GM19455 (cell line): ENCODE measurements at regions not wholly inside any gene's neighbourhood (a gene's known extent, or its start where the extent isn't known, plus 50 kb on each side); places are given as distances from the start of the nearest gene placed in this dataset.

Experiments used
- ATAC-seq: cut with Tn5 transposase; IDR thresholded peaks from one replicate; pipeline ENCODE4 v1.9.1; 2021; ENCODE audit not compliant: unreplicated experiment

DNA sequence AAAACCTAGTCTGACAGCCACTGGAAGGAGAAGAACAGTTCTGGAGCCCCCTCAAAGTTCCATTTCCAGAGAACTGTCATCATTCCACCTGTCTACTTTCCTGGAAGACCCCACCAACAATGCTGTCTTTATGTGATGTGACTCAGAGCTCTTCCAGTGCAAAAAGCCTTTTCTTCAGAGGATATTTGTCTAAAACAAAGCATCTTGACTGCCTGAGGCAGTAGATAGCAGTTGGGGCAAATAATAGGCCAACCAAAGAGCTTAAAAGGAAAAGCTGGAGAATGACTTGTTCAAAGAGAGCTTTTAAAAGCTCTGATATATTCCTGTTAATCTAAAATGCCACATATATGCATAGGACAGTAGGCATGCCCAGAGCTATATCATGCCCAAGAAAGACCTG lies 62.6 kb downstream of the MIS18A start:
- no peak for ATAC-seq

DNA sequence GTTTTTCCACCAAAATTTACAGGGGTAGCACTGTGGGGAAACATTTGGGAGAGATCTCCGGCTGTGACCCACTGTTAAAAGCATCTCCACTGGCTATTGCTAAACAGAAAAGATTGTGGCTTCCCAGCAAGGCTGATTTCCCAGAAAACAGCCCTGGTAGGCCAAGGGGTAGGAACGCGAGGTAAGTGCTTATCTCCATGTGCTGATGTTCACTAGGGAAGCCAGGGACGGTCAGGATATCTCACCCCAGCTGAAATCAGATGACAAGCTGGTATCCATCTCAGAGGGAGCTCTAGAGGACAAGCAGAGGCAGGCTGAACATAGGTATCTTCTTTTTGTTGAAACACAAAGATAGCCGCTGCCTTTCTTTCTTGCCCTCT lies 63.6 kb downstream of the MIS18A start:
- no peak for ATAC-seq

DNA sequence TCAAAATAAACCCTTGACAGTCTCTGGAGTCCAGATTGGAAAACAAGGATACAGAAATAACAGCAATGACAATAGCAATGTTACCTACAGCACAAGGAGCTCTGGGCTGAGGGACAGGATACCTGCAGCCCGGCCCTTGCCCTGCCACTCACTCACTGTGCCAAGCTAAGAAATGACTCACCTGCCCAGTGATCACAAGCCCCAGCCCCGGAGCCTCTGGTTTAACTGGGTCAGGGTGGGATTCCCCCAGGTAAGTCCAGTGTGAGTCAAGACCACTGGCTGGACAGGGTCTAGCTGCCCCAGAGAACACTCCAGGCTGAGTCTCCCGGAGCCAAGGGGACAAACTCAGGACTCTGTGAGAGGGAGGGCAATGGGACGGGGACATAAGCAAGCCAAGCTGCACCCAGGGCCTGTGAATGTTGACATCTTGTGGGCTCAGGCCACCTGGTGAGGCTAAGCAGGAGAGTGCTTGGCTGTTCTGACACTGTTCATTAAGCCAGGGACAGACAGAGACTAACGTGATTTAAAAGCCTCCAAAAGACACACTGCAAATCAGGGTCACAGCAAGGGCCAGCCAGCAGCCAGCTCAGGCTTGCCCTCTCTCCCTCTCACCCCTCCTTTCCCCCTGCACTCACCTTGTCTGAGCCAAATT lies 64.1 kb downstream of the MIS18A start:
- no peak for ATAC-seq

DNA sequence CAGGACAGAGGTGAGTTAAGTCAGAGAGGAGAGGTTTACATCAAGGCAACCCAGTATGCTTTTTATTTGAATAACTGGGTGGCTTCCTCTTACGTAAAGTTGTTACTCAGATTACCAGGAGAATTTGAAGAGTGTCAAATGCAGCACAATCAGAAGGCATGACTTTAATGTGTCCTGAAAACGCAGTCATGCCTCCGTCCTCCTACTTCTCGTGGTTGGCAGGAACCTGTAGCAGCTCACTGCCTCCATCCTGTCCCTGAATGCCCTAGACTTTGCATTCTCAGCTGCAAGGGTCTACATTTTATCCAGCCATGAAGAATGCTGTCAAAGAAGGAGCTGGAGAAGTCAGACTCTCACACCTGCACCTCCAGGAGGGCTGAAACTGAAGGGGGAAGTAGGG lies 66.7 kb downstream of the MIS18A start:
- no peak for ATAC-seq

DNA sequence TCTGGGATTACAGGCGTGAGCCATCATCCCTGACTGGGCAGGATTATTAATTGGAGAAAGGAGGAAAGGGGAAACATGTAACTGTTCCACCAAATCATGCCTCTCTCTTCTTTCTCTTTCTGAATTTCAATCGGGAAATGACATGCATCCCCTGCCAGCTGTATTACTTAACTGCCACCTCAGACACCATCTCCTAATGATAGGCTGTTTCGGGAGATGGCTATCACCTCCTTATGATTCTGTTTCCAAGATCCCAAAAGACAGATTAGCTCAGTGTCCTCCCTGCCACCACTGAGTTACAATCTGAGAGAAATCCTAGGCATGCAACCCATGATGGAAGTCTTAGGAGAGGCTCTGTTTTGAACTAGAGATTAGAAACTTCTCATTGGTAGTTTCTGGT lies 67.5 kb downstream of the MIS18A start:
- no peak for ATAC-seq

DNA sequence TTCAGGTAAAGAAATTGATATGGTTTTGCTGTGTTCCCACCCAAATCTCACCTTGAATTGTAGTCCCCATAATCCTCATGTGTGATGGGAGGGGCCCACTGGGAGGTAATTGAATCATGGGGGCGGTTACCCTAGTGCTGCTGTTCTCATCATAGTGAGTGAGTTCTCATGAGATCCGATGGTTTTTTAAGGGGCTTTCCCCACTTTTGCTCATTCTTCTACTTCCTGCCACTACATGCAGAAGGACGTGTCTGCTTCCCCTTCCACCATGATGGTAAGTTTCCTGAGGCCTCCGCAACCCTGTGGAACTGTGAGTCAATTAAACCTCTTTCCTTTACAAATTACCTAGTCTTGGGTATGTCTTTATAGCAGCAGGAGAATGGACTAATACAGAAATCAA lies 69.3 kb downstream of the MIS18A start:
- no peak for ATAC-seq

DNA sequence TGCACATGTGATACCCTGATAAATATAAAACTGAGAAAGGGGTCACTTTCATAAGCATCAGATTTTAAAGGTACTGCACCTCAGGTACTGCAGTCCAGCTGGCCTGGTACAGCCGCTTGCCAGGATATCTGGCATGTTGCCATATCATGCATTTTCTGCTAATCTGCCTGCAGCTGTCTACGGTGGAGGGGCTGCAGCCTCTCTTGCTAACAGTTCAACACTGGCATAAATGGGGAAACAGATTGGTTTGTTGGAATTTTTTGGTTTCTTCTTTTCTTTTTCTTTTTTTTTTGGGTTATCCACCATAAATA lies 71.5 kb downstream of the MIS18A start:
- no peak for ATAC-seq

DNA sequence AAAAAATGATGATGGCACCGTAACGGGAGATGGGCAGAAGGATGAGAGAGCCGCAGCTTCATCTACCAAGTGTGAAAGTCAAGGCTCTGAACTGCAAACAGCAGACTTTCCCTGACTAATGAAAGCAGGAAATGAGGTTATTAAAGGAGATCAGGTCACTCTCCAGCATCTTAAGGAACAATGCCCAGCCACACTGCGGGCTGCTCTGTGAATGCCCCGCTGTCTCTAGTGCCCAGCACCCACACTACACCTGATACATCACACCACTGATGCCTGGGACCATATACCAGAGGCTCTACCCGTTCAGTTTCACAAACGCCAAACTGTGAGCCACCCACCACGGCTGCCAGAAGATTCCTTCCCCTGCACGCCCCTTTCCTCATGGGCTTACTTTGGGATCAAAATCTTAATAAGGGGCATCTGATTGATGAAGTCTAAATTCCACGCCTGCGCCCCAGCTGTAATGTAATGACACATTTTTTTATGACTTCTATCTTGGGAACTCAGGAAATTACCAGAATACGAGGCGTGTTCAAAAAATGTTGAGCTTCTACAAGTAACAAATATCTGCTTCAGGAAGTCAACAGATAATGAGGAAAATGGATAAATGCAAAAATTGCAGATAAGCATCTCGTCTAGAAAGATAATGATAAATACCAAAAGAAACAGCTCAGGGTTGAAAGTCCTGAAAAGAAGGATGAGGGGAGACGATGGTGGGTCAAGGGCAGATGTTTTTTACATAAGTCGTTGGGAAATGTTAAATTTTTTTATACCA lies 72.0 kb downstream of the MIS18A start:
- no peak for ATAC-seq

DNA sequence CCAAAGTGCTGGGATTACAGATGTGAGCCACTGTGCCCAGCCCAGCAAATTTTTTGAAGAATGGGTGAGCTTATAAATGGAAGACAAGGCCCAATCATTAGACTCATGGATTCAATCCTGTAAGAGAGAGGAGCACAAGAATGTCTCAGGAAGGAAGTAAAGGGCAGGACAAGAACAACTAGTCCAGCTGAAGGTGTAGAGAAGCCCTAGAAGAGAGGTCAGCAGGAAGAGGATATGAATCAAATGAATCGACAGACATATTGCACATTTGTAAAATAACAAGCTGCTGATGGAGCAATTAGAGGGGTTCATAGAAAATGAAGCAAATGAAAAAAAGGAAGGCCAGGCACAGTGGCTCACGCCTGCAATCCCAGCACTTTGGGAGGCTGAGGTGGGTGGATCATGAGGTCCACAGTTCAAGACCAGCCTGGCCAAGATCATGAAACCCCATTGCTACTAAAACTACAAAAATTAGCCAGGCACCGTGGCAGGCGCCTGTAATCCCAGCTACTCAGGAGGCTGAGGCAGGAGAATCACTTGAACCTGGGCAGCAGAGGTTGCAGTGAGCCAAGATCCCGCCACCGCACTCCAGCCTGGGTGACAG lies 74.9 kb downstream of the MIS18A start:
- no peak for ATAC-seq

DNA sequence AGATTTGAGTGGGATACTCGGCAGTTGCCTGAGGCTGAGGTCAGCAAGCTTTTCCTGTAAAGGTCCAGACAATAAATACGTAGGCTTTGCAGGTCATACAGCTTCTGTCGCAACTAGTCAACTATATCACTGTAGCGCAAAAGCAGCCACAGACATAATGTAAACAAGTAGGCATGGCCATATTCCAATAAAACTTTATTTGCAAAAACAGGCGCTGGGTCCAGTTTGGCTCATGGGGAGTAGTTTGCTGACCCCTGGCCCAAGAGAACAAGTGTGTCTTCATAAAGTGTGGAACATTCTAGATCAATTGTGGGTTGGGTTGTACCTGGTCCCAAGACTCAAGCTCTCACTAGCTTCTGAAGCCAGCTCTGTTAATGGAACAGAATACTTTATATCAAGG lies 78.8 kb downstream of the MIS18A start:
- no peak for ATAC-seq

DNA sequence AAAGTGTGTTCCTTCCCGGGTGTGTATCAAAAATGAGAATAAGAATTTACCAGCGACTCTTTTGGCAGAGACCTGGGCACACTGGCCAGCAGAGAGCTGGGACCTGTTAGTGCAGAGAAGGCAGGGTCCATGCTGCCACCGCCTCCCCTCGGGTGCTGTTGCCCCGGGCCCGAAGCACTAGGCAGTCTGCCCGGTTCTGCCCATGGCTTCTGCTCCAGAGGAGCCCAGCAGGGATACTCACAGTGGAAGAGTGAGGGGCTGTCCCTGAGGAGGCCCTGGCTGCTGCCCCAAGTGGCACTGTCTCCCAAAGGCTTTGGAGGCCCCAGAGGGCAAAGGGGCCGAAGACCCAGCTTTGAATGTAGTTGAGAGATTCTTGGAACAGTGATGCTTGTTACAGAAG lies 80.5 kb downstream of the MIS18A start:
- ATAC-seq, result no peak

DNA sequence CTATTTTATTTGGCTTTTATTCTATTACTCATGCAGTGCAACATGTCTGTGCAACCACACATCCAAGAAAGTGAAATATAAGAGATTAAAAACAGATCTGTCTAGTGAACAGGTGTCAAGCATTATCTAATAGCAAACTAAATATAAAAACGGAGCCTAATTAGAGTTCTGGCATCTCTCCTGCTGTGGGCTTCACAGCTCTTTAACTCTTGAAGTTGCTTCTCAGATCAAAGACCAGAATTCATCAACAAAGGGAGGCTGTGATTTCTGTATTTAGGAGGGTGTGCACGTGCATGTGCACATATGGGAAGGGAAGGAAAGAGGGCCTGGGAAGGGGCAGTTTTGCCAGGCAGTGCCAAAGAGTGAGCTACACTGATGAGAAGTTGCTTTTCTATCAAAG lies 81.0 kb downstream of the MIS18A start:
- ATAC-seq, result no peak

DNA sequence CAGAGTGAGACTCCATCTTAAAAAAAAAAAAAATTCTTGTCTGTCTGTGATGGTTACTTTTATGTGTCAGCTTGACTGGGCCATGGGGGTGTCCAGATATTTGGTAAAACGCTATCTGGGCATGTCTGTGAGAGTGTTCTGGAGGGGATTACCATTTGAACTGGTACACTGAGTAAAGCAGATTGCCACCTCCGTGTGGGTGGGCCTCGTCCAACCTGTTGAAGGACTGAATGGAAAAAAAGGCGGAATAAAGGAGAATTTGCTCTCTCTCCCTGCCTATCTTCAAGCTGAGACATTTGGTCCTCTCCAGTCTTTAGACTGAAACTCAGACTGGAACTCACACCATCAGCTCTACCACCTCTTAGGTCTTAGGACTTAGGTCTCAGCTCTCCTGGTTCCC lies 82.8 kb downstream of the MIS18A start:
- no peak for ATAC-seq

DNA sequence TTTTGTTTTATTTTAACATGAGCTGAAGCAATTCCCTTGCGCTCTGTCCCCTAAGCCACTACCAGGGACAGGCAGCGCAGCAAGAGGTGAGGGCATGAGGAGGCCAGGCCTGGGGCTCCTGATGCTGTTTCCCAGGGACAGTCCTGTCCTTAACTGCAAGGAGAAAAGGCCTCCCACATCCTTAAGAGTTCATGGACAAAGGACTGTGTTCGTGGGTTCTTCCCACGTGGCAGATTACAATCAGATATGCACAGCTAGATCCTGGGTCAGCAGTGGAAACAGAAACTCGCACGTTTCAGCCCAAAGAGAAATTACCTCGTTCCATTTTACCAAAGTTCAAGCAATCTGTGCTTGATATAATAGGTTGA lies 85.8 kb downstream of the MIS18A start:
- ATAC-seq, result no peak

DNA sequence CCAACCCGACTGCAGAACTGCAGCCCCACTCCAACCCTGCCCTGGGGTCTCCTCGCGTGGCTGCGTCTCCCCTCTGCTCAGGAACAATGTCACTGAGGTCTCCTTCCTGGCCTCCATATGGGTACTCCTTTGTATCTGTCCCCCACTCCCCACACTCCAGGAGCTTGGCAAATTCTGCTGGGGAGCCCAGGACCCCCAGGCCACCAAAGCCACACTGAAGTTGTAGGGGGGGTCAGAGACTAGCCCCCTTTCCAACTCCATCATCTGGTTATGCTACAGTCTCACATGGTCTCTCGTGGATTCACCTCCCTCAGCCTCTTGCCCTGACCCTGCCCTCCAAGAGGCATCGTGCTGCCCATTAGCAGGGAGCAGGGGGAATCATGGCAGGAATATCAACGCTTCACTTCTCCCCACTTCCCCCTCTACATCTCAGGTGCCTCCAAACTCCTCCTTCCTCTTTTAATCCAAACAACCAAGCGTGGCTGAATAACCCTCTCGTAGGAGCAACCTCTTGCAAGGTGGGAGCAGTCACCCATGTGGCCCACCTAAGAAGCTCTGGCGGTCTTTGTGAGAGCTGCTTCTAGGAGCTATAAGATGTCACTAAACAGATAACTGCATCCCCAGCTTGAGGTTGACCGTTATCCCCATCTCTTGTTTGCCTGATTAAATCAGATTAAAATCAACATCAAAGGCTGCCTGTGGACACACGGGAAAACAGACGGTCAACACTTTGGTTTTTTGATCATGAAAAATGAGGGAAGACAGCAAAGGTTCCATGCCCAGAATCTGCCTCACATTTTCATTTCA lies 86.4 kb downstream of the MIS18A start:
- ATAC-seq, result no peak

DNA sequence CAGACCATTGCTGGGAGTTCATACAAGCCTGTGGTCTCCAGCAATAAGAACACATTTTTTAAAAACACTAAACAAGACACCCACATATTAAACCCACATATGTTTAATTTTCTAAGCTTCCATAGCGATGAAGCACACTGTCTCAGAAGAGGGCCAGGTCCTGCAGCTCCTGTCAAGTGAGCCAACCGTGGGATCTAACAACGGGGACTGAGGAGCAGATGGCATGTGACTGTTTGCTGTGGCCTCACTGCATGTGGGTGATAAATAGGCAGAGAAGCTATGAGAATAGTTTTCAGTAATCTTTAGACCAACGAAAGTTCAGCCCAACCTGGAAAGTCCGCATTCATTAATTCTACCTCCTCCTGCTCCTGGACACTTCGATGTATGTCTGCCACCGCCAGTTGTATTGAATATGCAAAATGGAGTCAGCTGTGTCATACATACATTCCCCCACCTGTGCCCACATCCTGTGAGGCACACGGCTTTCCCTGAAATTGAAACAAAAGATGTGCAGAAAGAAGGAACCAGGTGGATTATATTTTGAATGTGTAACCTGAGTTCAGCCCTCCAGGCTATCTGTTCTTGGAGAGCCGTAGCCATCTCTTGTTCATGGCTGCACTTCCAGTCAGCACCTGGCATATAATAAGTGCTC lies 88.2 kb downstream of the MIS18A start:
- no peak for ATAC-seq

DNA sequence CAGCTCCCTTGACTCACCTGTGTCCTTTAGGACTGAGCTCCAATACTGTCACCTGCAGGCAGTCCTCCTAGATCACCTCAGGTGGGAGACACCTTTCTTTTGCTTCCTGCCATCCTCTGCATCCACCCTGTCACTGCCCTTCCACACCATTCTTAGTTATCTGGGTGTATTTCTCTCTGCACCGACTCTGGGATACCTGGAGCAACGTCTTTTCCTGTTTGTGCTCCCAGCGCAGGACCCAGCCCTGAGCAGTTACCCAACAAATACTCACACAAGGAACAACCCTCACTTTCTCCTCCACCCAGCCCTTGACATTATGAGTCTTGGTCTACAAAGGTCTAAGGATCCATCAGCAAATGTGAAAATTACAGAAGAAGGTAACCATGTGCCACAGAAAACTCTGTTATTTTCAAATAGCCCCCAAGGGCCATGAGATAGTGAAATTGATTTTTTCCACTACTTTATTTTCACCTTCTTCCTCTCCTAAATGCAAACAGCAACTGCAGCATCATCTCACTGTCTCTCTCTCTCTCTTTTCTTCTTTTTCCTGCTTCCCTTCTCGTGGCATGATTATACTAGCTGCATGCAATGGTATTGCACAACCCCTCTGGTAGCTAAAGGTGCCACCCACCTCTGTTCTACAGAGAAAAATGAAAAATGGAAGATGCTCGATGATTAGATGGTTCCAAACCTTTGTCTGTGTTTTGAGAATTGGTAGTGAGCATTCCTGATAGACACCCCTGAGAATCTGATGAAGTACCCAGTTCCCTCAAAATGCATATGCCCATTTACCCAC lies 89.0 kb downstream of the MIS18A start:
- no peak for ATAC-seq

DNA sequence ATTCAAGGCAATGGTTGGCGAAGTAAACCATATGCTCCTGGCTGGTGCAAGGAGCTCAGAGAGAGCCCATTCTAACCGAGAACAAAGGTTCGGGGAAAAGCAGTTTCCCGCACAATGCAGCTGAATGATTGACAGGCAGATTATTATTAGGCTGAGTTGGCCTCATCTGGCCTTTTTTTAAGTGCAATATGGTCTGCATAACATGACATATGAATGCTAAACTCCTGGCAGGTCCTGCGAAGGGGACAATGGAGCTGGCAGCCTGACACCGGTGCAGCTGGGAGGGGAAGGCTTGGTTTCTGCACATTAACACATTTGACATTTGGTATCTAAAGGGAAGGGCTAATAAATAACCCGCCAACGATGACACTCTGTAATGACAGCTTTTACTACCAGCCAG lies 92.0 kb downstream of the MIS18A start:
- ATAC-seq, result no peak

DNA sequence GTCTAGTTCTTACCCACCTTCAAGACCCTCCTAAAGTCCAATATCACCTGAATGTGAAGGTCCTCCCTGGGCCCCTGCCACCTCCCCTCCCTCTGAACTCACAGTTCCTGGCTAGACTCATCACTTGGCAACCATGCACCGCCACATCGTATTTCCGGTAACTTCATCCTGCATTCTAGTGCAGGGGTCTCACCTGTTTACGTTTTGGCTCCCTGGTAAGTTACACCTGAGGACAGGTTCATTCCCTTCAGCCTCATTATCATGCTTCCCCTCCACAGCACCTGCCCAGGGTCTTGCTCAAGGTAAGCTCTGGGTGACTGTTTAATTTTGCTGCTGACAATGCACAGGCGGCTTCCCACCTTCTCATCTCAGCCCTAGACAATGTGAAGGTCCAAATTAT lies 93.1 kb downstream of the MIS18A start:
- ATAC-seq, result no peak

DNA sequence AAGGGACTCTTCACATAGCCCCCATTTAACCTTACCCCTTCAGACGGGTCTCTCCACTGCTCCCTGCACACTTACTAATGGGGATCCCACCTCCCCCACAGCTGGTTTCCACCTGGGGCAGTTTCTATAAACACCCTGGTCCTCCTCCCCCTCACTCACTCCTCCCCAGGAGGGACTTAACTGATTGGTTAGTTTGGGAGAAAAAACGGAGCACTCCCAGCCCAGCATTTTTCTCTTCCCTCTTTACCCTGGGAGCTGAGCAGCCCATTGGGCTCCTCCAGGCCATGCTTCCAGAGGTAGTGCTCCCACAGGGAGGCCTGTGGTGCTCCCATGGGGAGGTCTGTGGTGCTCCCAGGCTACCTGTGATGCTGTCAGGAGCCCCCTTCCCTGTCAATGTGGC lies 93.7 kb downstream of the MIS18A start:
- ATAC-seq, result no peak

DNA sequence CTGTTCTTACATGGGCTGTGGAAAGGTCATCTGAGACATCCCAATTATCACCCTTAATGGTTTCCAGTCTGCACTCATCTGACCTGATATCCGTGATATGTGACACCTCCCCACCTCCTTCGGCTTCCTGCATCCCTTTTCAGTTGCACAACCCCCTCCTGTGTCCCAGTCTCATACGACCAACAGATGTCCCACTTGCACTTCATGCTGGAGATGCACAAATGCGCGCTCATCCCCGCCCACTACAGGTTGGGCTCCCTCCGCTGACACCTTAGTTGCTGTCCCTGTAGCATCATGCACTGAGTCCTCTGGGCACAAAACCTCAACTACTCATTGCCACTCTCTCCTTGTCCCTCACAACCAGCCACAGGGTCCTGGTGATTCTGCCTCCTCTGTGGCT lies 94.4 kb downstream of the MIS18A start:
- no peak for ATAC-seq
